Mesendoderm (in vitro differentiated cells): ENCODE measurements at regions not wholly inside any gene's neighbourhood (a gene's known extent, or its start where the extent isn't known, plus 50 kb on each side); places are given as distances from the start of the nearest gene placed in this dataset.
A peak's percentile ranks its signal among the peaks of the same experiment; 100 is the strongest.

Source experiments
- DNase-seq: peaks from one replicate; pipeline ENCODE4 v3.0.0; 2013
- H2AK5ac ChIP-seq: 2 replicates; pipeline ENCODE4 v1.6.1; 2013; ENCODE audit warnings: low read length, inconsistent platforms
- H2BK120ac ChIP-seq: 2 replicates; pipeline ENCODE4 v1.6.1; 2013; ENCODE audit warnings: low read depth, mild to moderate bottlenecking, low read length, moderate library complexity, mixed read lengths
- H2BK15ac ChIP-seq: replicated peaks from 2 replicates; pipeline ENCODE4 v1.6.1; 2013; ENCODE audit warnings: low read depth, mild to moderate bottlenecking, moderate library complexity
- H2BK5ac ChIP-seq: 2 replicates; pipeline ENCODE4 v1.6.1; 2013; ENCODE audit warnings: low read length, inconsistent platforms
- H3K18ac ChIP-seq: 2 replicates; pipeline ENCODE4 v1.6.1; 2013; ENCODE audit warnings: mild to moderate bottlenecking, low read length, mixed read lengths
- H3K23ac ChIP-seq: one replicate; pipeline ENCODE4 v1.6.1; 2013; ENCODE audit warnings: low read length
- H3K27ac ChIP-seq: 2 replicates; pipeline ENCODE4 v1.5.1; 2013; ENCODE audit warnings: low read depth, mild to moderate bottlenecking, inconsistent platforms, low read length, moderate library complexity
- H3K27me3 ChIP-seq: 2 replicates; pipeline ENCODE4 v1.6.1; 2013; ENCODE audit warnings: low read length, control low read depth, mild to moderate bottlenecking, inconsistent platforms; ENCODE audit not compliant: insufficient read depth, poor library complexity
- H3K36me3 ChIP-seq: 2 replicates; pipeline ENCODE4 v1.6.1; 2013; ENCODE audit warnings: low read length, inconsistent platforms; ENCODE audit not compliant: control insufficient read depth, insufficient read depth
- H3K4ac ChIP-seq: one replicate; pipeline ENCODE4 v1.6.1; 2013; ENCODE audit warnings: low read depth, mild to moderate bottlenecking, low read length, moderate library complexity
- H3K4me1 ChIP-seq: 2 replicates; pipeline ENCODE4 v1.6.1; 2013; ENCODE audit warnings: low read depth, low read length, inconsistent platforms; ENCODE audit not compliant: control insufficient read depth
- H3K4me2 ChIP-seq: 2 replicates; pipeline ENCODE4 v1.6.1; 2013; ENCODE audit warnings: low read length
- H3K4me3 ChIP-seq: 2 replicates; pipeline ENCODE4 v1.5.1; 2013; ENCODE audit warnings: mild to moderate bottlenecking, low read length
- H3K56ac ChIP-seq: one replicate; pipeline ENCODE4 v1.6.1; 2013; ENCODE audit warnings: low read length
- H3K79me1 ChIP-seq: 2 replicates; pipeline ENCODE4 v1.6.1; 2013; ENCODE audit warnings: low read length, inconsistent platforms
- H3K79me2 ChIP-seq: 2 replicates; pipeline ENCODE4 v1.6.1; 2013; ENCODE audit warnings: mild to moderate bottlenecking, low read length; ENCODE audit not compliant: control insufficient read depth, insufficient read depth
- H3K9ac ChIP-seq: 2 replicates; pipeline ENCODE4 v1.6.1; 2013; ENCODE audit warnings: low read length, inconsistent platforms
- H4K5ac ChIP-seq: one replicate; pipeline ENCODE4 v1.6.1; 2013; ENCODE audit warnings: low read length
- H4K8ac ChIP-seq: one replicate; pipeline ENCODE4 v1.6.1; 2013; ENCODE audit warnings: low read depth, mild to moderate bottlenecking, control low read depth, low read length, moderate library complexity
- WGBS: extraction: QIAGEN DNeasy Blood & Tissue Kit; methylation state at CpG from one replicate; pipeline ENCODE4 v1.1.7; 2013; ENCODE audit warnings: low lambda C conversion rate, missing lambda C conversion rate; ENCODE audit not compliant: insufficient coverage; ENCODE audit errors: extremely low coverage; 5-methylcytosine and 5-hydroxymethylcytosine counted together

DNA sequence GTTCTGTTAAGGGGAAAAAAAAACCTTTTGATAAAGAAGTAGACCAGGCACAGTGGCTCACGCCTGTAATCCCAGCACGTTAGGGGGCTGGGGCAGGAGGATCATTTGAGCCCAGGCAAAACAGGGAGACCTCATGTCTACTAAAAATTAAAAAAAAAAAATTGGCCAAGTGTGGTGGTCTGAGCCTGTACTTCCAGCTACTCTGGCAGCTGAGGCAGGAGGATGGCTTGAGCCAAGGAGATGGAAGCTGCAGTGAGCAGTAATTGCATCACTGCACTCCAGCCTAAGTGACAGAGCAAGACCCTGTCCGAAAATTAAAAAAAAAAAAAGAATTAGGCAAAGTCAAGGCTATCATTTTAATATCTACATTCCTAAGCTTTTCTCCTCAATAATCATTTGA lies 124.8 kb upstream of the CPM start:
- Histone ChIP-seq H2AK5ac (no peak overlapping the region), H3K36me3 (no peaks in the 10 kb centered on the region), H3K27ac (no peak overlapping the region), H3K79me2 (no peaks in the 10 kb centered on the region), H3K4ac (no peak overlapping the region), H3K56ac (no peak overlapping the region), H3K9ac (no peak overlapping the region), H2BK120ac (no peak overlapping the region), H2BK5ac (no peak overlapping the region), H3K18ac (no peak overlapping the region), H3K23ac (no peak overlapping the region), H3K4me2 (no peak overlapping the region), H2BK15ac (no peak overlapping the region), H4K8ac (no peak overlapping the region), H3K79me1 (no peaks in the 10 kb centered on the region), H3K27me3 (no peaks in the 10 kb centered on the region), H3K4me1 (no peaks in the 10 kb centered on the region), H3K4me3 (no peak overlapping the region), H4K5ac (no peak overlapping the region)
- WGBS, result no CpG with 5 or more reads among the region's 3 CpGs
- no peak for DNase-seq

GRCh38 chr12:69059465-69060457 lies 126.8 kb upstream of the CPM start:
- WGBS, result no CpG with 5 or more reads among the region's 8 CpGs
- H3K27me3 ChIP-seq, result no peaks in the 10 kb centered on the region
- H3K18ac ChIP-seq, result no peak overlapping the region
- no peaks in the 10 kb centered on the region for H3K79me2 ChIP-seq
- DNase-seq, result peak; percentile 75
- H4K5ac ChIP-seq, result no peak overlapping the region
- no peak overlapping the region for H3K4me2 ChIP-seq
- H3K4ac ChIP-seq, result no peak overlapping the region
- H3K9ac ChIP-seq, result no peak overlapping the region
- H4K8ac ChIP-seq, result no peak overlapping the region
- no peak overlapping the region for H3K4me3 ChIP-seq
- H3K23ac ChIP-seq, result no peak overlapping the region
- H2BK120ac ChIP-seq, result no peak overlapping the region
- no peaks in the 10 kb centered on the region for H3K4me1 ChIP-seq
- H3K56ac ChIP-seq, result no peak overlapping the region
- H2BK15ac ChIP-seq, result no peak overlapping the region
- no peak overlapping the region for H2BK5ac ChIP-seq
- H3K79me1 ChIP-seq, result no peaks in the 10 kb centered on the region
- H2AK5ac ChIP-seq, result no peak overlapping the region
- no peaks in the 10 kb centered on the region for H3K36me3 ChIP-seq
- no peak overlapping the region for H3K27ac ChIP-seq

DNA sequence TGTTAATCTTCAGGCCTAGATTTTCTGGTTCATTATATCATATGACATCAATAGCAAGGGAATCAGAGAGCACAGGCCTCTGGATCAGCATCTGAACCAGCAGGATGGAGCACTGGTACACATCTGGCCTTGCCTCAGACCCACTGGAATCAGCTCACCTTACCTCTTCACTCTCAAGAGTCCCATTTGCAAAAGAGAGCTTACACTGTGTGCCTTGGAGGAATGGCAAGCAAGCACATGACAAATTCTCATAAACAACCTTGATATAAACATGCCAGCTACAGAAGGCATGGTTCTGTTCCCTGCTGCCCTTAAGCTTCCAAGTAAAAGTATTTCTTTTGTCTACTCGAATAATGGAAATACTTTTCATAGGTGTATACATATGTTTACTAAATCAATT lies 128.6 kb upstream of the CPM start:
- Histone ChIP-seq H2BK15ac (no peak overlapping the region), H3K79me2 (no peaks in the 10 kb centered on the region), H3K27me3 (no peaks in the 10 kb centered on the region), H2BK5ac (no peak overlapping the region), H4K8ac (no peak overlapping the region), H2BK120ac (no peak overlapping the region), H3K23ac (no peak overlapping the region), H3K18ac (no peak overlapping the region), H3K79me1 (no peaks in the 10 kb centered on the region), H3K4me3 (no peak overlapping the region), H3K4me2 (no peak overlapping the region), H3K4ac (no peak overlapping the region), H3K56ac (no peak overlapping the region), H3K9ac (no peak overlapping the region), H2AK5ac (no peak overlapping the region), H3K27ac (no peak overlapping the region), H3K36me3 (no peaks in the 10 kb centered on the region), H4K5ac (no peak overlapping the region), H3K4me1 (no peaks in the 10 kb centered on the region)
- DNase-seq, result no peak
- WGBS, result no CpG with 5 or more reads among the region's 1 CpG

GRCh38 chr12:69062621-69063237 lies 129.8 kb upstream of the CPM start:
- H2BK15ac ChIP-seq, result peak overlapping the region; percentile 45
- no peak overlapping the region for H3K18ac ChIP-seq
- no peaks in the 10 kb centered on the region for H3K79me1 ChIP-seq
- no peaks in the 10 kb centered on the region for H3K27me3 ChIP-seq
- H3K36me3 ChIP-seq, result no peaks in the 10 kb centered on the region
- H2BK5ac ChIP-seq, result no peak overlapping the region
- no CpG with 5 or more reads among the region's 3 CpGs for WGBS
- H3K4me1 ChIP-seq, result no peaks in the 10 kb centered on the region
- H3K4ac ChIP-seq, result no peak overlapping the region
- no peak overlapping the region for H3K23ac ChIP-seq
- H3K27ac ChIP-seq, result no peak overlapping the region
- H4K5ac ChIP-seq, result no peak overlapping the region
- H3K4me2 ChIP-seq, result no peak overlapping the region
- H4K8ac ChIP-seq, result no peak overlapping the region
- H3K4me3 ChIP-seq, result no peak overlapping the region
- no peaks in the 10 kb centered on the region for H3K79me2 ChIP-seq
- DNase-seq, result no peak
- no peak overlapping the region for H3K9ac ChIP-seq
- no peak overlapping the region for H3K56ac ChIP-seq
- H2BK120ac ChIP-seq, result no peak overlapping the region
- no peak overlapping the region for H2AK5ac ChIP-seq

- no CpG with 5 or more reads among the region's 4 CpGs for WGBS
- Histone ChIP-seq H3K4me1 (no peaks in the 10 kb centered on the region), H3K27ac (no peak overlapping the region), H3K23ac (no peak overlapping the region), H3K9ac (no peak overlapping the region), H4K8ac (no peak overlapping the region), H3K79me1 (no peaks in the 10 kb centered on the region), H3K36me3 (no peaks in the 10 kb centered on the region), H3K4me2 (no peak overlapping the region), H3K27me3 (no peaks in the 10 kb centered on the region), H4K5ac (no peak overlapping the region), H3K4ac (no peak overlapping the region), H3K4me3 (no peak overlapping the region), H3K56ac (no peak overlapping the region), H3K18ac (no peak overlapping the region), H2AK5ac (no peak overlapping the region), H3K79me2 (no peaks in the 10 kb centered on the region), H2BK120ac (no peak overlapping the region), H2BK15ac (no peak overlapping the region), H2BK5ac (no peak overlapping the region)
- DNase-seq, result no peak
These were observed 131.9 kb upstream of the CPM start for GRCh38 chr12:69064734-69065443.
